HCT116 (cell line): ENCODE measurements at regions not wholly inside any gene's neighbourhood (a gene's known extent, or its start where the extent isn't known, plus 50 kb on each side); places are given as distances from the start of the nearest gene placed in this dataset.

ENCODE experiments used
- ATAC-seq: fragments of 200-7000 bp; cut with Tn5 transposase; 2 replicates; pipeline ENCODE4 v1.9.1; 2020; ENCODE audit warnings: mild to moderate bottlenecking, moderate library complexity
- BruUV-seq: library from RNA; stranded (reverse); fragments of 400-500 nt; replicated peaks from 2 replicates; lab custom pipeline; 2021; lab: Mats Ljungman, UMichigan
- CTCF ChIA-PET: fragments of 300-600 bp; sonication (Branson Sonifier 250); formaldehyde crosslinking; loops from one replicate; lab custom pipeline; 2021; ENCODE audit warnings: antibody characterized with exemption; lab: Charles Lee
- POLR2A ChIA-PET: fragments of 300-600, 350-600 bp; sonication (Branson Sonifier 250); formaldehyde crosslinking; loops from one replicate; lab custom pipeline; 2021; ENCODE audit warnings: antibody characterized with exemption; lab: Charles Lee
- RAD21 ChIA-PET, 2 experiments: fragments of 300-600 bp; sonication (Branson Sonifier 250); formaldehyde crosslinking; loops; one replicate each; lab custom pipeline; 2023; ENCODE audit warnings: low total read pairs in 2 of 2; ENCODE audit not compliant: uncharacterized antibody in 2 of 2, unreplicated experiment in 2 of 2, low non-redundant PET in 1 of 2; lab: Charles Lee
- DNase-seq: peaks from one replicate; pipeline ENCODE4 v3.0.0-alpha.2; 2010; ENCODE audit warnings: low read depth, low spot score
- H2AFZ ChIP-seq: fragments of 200-600 bp; shearing (Covaris generic), sonication (generic); 2 replicates; pipeline ENCODE4 v1.6.1; 2017; ENCODE audit warnings: low read depth, mixed run types, mixed read lengths, antibody characterized with exemption, low read length; ENCODE audit not compliant: poor library complexity, severe bottlenecking
- H3K27ac ChIP-seq: 2 replicates; pipeline ENCODE4 v1.5.1; 2012; ENCODE audit warnings: low read depth, low read length
- H3K27me3 ChIP-seq: fragments of 200-600 bp; sonication (generic); 2 replicates; pipeline ENCODE4 v1.6.1; 2016; ENCODE audit warnings: mixed run types, low read length, mixed read lengths; ENCODE audit not compliant: insufficient read depth
- H3K36me3 ChIP-seq, 2 experiments: fragments of 200-500 bp in 1 of 2; fragments of 200-600 bp in 1 of 2; sonication (Bioruptor generic) in 1 of 2; sonication (generic) in 1 of 2; 2 replicates each; pipeline versions ENCODE4 v1.5.1 to v1.6.1; 2014 to 2016; ENCODE audit warnings: low read length in 2 of 2, inconsistent platforms in 1 of 2, mixed read lengths in 1 of 2, mixed run types in 1 of 2; ENCODE audit not compliant: insufficient read depth in 2 of 2, control insufficient read depth in 1 of 2
- H3K4me1 ChIP-seq, 2 experiments: fragments of 200-600 bp in 1 of 2; sonication (generic) in 1 of 2; 2 replicates each; pipeline versions ENCODE4 v1.5.1 to v1.6.1; 2012 to 2017; ENCODE audit warnings: low read length in 2 of 2, inconsistent platforms in 1 of 2, mild to moderate bottlenecking in 1 of 2, mixed read lengths in 1 of 2, mixed run types in 1 of 2, moderate library complexity in 1 of 2; ENCODE audit not compliant: insufficient read depth in 2 of 2, control insufficient read depth in 1 of 2
- H3K4me2 ChIP-seq: fragments of 200-600 bp; sonication (generic); 2 replicates; pipeline ENCODE4 v1.6.1; 2017; ENCODE audit warnings: mixed run types, low read length, mixed read lengths
- H3K4me3 ChIP-seq, 2 experiments: fragments of 200-600 bp in 1 of 2; sonication (generic) in 1 of 2; replicated peaks in 1 of 2; 2 replicates each; pipeline ENCODE4 v1.5.1; 2011 to 2016; ENCODE audit warnings: low read length in 2 of 2, control low read depth in 1 of 2, low read depth in 1 of 2, mild to moderate bottlenecking in 1 of 2, mixed read lengths in 1 of 2, mixed run types in 1 of 2
- H3K79me2 ChIP-seq: fragments of 200-600 bp; sonication (generic); 2 replicates; pipeline ENCODE4 v1.6.1; 2017; ENCODE audit warnings: mild to moderate bottlenecking, mixed run types, low read length, moderate library complexity, mixed read lengths; ENCODE audit not compliant: insufficient read depth
- H3K9ac ChIP-seq: fragments of 200-600 bp; sonication (generic); 2 replicates; pipeline ENCODE4 v1.6.1; 2016; ENCODE audit warnings: low read length, mixed read lengths
- H3K9me2 ChIP-seq: fragments of 200-600 bp; sonication (generic), shearing (Covaris generic); 2 replicates; pipeline ENCODE4 v1.6.1; 2017; ENCODE audit warnings: mixed run types, mild to moderate bottlenecking, moderate library complexity; ENCODE audit not compliant: insufficient read depth
- H3K9me3 ChIP-seq, 2 experiments: fragments of 200-500 bp in 1 of 2; fragments of 200-600 bp in 1 of 2; sonication (Bioruptor generic) in 1 of 2; sonication (generic) in 1 of 2; 2 replicates each; pipeline ENCODE4 v1.6.1; 2014 to 2017; ENCODE audit warnings: low read length in 2 of 2, mixed read lengths in 2 of 2, inconsistent platforms in 1 of 2, low read depth in 1 of 2, mild to moderate bottlenecking in 1 of 2, mixed run types in 1 of 2, moderate library complexity in 1 of 2; ENCODE audit not compliant: control insufficient read depth in 1 of 2, insufficient read depth in 1 of 2
- H4K20me1 ChIP-seq: fragments of 200-600 bp; sonication (generic), shearing (Covaris generic); 2 replicates; pipeline ENCODE4 v1.6.1; 2017; ENCODE audit warnings: mixed run types, mild to moderate bottlenecking, moderate library complexity; ENCODE audit not compliant: insufficient read depth
- CBX3 ChIP-seq: IDR thresholded peaks from 2 replicates; pipeline ENCODE4 v1.6.1; 2012; ENCODE audit warnings: low read depth
- CEBPB ChIP-seq: IDR thresholded peaks from 2 replicates; pipeline ENCODE4 v1.6.1; 2012; ENCODE audit warnings: low read depth
- EGR1 ChIP-seq: IDR thresholded peaks from 2 replicates; pipeline ENCODE4 v1.6.1; 2012; ENCODE audit warnings: low read depth
- ELF1 ChIP-seq: IDR thresholded peaks from 2 replicates; pipeline ENCODE4 v1.6.1; 2012; ENCODE audit warnings: low read depth, borderline replicate concordance
- EZH2 ChIP-seq: fragments of 200-600 bp; sonication (generic); IDR thresholded peaks from 2 replicates; pipeline ENCODE4 v1.6.1; 2017; ENCODE audit warnings: antibody characterized with exemption, mixed run types
- FOSL1 ChIP-seq: IDR thresholded peaks from 2 replicates; pipeline ENCODE4 v1.6.1; 2012; ENCODE audit warnings: low read depth
- JUND ChIP-seq: IDR thresholded peaks from 2 replicates; pipeline ENCODE4 v1.6.1; 2012
- POLR2A ChIP-seq: IDR thresholded peaks from 2 replicates; pipeline ENCODE4 v1.7.0; 2011; ENCODE audit warnings: borderline replicate concordance; ENCODE audit not compliant: insufficient read depth, insufficient read length; ENCODE audit errors: extremely low read depth
- POLR2AphosphoS5 ChIP-seq: IDR thresholded peaks from 2 replicates; pipeline ENCODE4 v1.6.1; 2011; ENCODE audit warnings: mild to moderate bottlenecking, low read depth, low read length, moderate library complexity
- RAD21 ChIP-seq: IDR thresholded peaks from 2 replicates; pipeline ENCODE4 v1.6.1; 2012; ENCODE audit warnings: low read depth, mild to moderate bottlenecking
- SIN3A ChIP-seq: IDR thresholded peaks from 2 replicates; pipeline ENCODE4 v1.6.1; 2012; ENCODE audit warnings: low read depth
- SP1 ChIP-seq: IDR thresholded peaks from 2 replicates; pipeline ENCODE4 v1.6.1; 2012; ENCODE audit warnings: low read depth
- SRF ChIP-seq: IDR thresholded peaks from 2 replicates; pipeline ENCODE4 v1.6.1; 2012; ENCODE audit warnings: low read depth
- YY1 ChIP-seq: IDR thresholded peaks from 2 replicates; pipeline ENCODE4 v1.6.1; 2011; ENCODE audit warnings: low read length, low read depth, moderate library complexity, mild to moderate bottlenecking; ENCODE audit not compliant: insufficient replicate concordance; ENCODE audit errors: extremely low read depth
- ZFX ChIP-seq: fragments of 450-650 bp; IDR thresholded peaks from 2 replicates; pipeline ENCODE4 v1.6.1; 2017
- ZNF274 ChIP-seq: fragments of 200-500 bp; sonication (Bioruptor generic); IDR thresholded peaks from 2 replicates; pipeline ENCODE4 v1.6.1; 2014; ENCODE audit warnings: mild to moderate bottlenecking, low read depth, low read length, inconsistent platforms
- intact Hi-C: fragments of 100-400 bp; cut with micrococcal nuclease; formaldehyde crosslinking; loops from 2 replicates; pipeline ENCODE4 v1.10.0; 2022
- TF ChIP-seq, protein P1 (sequence below): IDR thresholded peaks from 2 replicates; pipeline ENCODE4 v1.6.1; 2012
- TF ChIP-seq, protein P2 (sequence below): IDR thresholded peaks from 2 replicates; pipeline ENCODE4 v1.6.1; 2012; ENCODE audit warnings: low read depth

DNA sequence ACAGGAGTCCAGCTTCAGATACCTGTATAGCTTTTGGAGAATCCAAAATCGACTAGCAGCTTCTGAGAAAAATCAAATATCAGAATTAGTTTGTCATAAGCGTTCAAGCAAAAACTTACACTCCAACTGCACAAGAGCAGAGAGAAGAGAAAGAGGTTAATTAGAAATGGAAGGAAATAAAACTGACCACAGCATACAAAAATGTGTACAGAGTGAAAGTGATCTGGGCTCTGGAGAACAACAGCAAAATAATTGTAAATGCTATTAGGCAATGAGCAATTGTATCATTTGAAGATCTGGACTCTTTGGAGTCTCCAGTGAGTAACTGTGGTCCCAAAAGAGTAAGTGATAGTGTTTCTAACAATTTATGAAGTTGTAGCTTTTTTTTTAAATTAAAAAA is 867.3 kb downstream of the TRIB2 start:
- peaks cover 5% of the 10 kb centered on the region in 2 experiments; a peak in 1 of 4 replicates for H3K9me3 ChIP-seq
- TF ChIP-seq FOSL1 (no peak), EGR1 (no peak), RAD21 (no peak), SP1 (no peak), ELF1 (no peak), EZH2 (no peak), POLR2AphosphoS5 (no peak), ZFX (no peak), CBX3 (no peak), SIN3A (no peak), SRF (no peak), POLR2A (no peak), YY1 (no peak), JUND (no peak), ZNF274 (no peak), CEBPB (no peak)
- TF ChIP-seq, protein P1, sequence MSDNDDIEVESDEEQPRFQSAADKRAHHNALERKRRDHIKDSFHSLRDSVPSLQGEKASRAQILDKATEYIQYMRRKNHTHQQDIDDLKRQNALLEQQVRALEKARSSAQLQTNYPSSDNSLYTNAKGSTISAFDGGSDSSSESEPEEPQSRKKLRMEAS = no peak
- TF ChIP-seq, protein P2, sequence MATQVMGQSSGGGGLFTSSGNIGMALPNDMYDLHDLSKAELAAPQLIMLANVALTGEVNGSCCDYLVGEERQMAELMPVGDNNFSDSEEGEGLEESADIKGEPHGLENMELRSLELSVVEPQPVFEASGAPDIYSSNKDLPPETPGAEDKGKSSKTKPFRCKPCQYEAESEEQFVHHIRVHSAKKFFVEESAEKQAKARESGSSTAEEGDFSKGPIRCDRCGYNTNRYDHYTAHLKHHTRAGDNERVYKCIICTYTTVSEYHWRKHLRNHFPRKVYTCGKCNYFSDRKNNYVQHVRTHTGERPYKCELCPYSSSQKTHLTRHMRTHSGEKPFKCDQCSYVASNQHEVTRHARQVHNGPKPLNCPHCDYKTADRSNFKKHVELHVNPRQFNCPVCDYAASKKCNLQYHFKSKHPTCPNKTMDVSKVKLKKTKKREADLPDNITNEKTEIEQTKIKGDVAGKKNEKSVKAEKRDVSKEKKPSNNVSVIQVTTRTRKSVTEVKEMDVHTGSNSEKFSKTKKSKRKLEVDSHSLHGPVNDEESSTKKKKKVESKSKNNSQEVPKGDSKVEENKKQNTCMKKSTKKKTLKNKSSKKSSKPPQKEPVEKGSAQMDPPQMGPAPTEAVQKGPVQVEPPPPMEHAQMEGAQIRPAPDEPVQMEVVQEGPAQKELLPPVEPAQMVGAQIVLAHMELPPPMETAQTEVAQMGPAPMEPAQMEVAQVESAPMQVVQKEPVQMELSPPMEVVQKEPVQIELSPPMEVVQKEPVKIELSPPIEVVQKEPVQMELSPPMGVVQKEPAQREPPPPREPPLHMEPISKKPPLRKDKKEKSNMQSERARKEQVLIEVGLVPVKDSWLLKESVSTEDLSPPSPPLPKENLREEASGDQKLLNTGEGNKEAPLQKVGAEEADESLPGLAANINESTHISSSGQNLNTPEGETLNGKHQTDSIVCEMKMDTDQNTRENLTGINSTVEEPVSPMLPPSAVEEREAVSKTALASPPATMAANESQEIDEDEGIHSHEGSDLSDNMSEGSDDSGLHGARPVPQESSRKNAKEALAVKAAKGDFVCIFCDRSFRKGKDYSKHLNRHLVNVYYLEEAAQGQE = no peak
- TF ChIP-seq, all 23 proteins: peak for 0
- POLR2A ChIA-PET = no interaction called here

More for the DNA sequence above, 867.3 kb downstream of the TRIB2 start:
- Histone ChIP-seq H3K4me3 (no peak overlapping the region), H3K9ac (no peak overlapping the region), H3K79me2 (no peaks in the 10 kb centered on the region), H3K4me1 (no peaks in the 10 kb centered on the region), H3K27ac (no peak overlapping the region), H3K4me2 (no peak overlapping the region), H3K36me3 (no peaks in the 10 kb centered on the region), H4K20me1 (no peaks in the 10 kb centered on the region), H3K27me3 (no peaks in the 10 kb centered on the region), H3K9me2 (no peaks in the 10 kb centered on the region), H2AFZ (no peak overlapping the region)
- ATAC-seq = no peak
- BruUV-seq = no TSS peak
- DNase-seq = no peak
- intact Hi-C loops = no loop called here
- ChIA-PET CTCF (no interaction called here), RAD21 (no interaction called here)
